HG02973 (cell line): ENCODE measurements at regions not wholly inside any gene's neighbourhood (a gene's known extent, or its start where the extent isn't known, plus 50 kb on each side); places are given as distances from the start of the nearest gene placed in this dataset.

Experiments used
- ATAC-seq: cut with Tn5 transposase; IDR thresholded peaks from one replicate; pipeline ENCODE4 v1.9.1; 2021; ENCODE audit warnings: moderate library complexity; ENCODE audit not compliant: unreplicated experiment

DNA sequence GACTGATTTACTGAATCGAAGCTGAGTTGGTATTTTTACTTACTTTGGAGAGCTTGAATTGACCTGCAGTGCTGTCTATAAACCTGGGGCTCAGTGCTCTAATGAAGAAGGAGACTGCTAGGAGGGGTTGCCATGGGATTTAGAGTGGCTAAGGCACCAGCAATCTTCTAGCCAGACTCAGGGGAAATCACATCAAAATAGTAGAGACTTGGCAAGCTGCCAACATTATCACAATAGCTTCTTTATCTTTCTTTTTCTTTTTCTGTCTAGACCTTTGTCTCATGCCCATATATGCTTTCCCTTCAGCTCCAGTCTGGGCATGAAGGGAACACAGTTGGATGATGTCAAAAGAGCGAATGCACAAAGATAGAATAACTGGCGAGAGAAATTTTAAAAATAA is 301.1 kb upstream of the DPYD start:
- no peak for ATAC-seq

DNA sequence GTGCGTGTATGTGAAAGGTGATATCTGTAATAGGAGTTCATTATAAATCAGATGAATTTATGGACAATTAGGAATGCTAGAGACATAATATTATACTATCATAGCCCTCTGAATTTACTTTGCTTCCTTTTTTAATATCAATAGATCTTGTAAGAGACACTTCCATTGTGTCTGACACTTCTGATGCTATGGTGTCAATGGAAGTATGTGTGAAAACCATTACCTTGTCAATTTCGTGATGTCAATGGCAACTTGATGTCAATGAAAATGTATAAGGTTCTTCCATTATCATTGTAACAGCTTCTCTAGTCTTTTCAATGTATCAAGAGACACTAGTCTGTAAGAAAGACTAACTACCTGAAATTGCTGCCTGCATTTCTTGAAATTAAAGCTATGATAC is 296.8 kb upstream of the DPYD start:
- ATAC-seq: no peak

DNA sequence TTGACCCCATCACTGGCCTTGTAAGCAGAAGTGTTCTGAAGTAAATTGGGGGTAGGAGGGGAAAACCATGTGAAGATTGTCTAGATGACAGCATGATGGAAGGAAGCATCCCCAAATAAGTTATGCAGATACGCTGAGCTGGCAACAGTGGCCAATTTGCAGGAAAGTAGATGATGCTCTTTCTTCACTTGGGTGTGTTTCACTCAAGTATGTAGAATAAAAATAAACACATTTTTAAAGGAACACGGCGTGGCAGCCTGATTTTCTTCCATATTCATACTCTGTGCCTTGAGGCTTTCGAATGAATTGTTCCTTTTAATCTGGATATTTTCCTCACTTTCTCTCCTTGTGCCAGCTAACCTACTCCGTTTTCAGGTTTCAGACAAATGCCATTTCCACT is 295.5 kb upstream of the DPYD start:
- ATAC-seq: no peak

DNA sequence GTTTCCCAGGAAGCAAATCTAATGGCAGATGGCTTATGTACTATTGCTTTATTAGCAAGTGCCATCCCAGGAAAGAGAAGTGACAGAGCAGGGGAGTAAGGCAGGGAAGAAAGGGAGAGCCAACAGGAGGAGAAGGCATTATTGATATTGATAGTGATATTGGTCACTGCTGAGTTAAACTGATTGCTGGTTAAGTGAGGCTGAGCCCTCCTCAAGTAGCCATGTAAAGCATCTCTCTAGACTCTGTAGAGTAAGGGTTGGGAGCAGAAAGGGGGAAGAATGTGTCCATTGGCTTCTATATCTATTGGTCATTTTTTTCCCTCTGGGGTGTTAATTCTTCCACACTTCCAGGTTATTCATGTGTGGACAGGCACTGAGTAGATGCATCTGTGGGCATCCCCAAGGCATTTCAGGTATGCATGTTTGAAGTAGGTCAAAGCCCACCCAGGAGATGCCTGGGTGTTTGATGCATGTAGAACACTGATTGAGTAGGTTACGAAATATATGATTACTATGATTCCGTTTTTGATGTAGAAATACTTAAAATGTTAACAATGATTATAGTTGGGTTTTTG is 290.5 kb upstream of the DPYD start:
- ATAC-seq: no peak

DNA sequence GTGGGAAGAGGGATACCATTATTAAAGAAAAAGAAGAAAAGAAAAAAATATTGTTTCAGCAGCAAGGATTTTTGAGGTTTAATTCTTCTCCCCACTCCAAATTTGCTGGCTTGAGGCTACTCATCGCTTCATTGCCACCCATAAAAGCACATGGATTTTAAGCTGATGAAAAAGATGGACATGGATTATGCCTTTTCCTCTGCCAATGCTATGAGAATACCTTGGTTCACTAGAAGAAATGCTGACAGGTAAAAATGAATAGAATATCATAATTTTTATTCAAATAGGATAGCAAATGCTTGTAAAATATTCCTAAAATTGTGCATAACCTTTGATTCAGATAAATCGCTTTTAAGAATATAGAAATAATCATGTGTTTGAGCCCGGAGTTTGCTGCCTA is 289.7 kb upstream of the DPYD start:
- no peak for ATAC-seq

DNA sequence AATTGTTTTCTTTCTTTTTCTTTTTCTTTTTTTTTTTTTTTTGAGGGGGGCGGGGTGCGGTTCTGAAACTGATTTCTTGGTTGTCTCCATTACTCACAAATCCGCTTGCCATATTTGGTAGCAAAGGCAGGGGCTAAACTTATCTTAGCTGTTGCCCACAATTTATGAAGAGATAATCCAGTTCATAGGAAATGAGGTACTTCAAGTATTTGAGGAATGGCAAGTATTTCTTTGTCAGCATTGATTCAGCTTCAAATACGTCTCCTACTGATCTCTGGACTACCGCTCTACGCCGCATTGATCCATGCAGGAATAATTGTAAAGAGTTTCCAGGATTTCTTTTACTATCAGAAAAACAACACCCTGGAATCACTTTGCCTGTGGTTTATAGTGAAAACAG is 289.2 kb upstream of the DPYD start:
- no peak for ATAC-seq

DNA sequence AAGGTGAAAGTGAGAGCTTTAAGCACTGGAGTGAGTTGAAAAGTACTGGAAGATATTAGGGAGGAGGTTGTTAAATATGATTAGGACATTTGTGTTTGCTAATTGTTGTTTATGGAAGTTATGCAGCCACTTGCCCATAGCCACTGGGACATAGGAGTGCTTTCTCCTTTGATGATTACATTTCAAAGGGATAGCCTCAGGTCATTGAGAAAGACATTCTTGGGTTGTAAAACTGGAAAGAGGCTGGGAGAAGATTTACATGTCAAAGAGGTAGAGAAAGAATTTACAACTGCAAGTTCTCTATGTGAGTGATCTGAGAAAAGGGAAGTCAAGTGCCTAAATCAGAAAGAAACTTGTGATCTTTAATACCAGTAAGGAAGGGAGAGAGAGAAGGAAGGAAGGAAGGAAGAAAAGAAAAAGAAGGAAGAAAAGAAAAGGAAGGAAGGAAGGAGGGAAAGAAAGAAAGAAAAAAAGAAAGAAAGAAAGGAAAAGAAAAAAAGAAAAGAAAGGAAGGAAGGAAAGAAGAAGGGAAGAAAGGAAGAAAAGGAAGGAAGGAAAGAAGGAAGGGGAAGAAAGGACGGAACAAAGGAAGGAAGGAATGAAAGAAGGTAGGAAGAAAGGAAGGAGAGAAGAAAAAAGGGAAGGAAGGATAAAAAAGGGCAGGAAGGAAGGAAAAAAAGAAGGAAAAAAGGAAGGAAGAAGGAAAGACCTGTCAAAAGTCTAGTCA is 284.6 kb upstream of the DPYD start:
- no peak for ATAC-seq

DNA sequence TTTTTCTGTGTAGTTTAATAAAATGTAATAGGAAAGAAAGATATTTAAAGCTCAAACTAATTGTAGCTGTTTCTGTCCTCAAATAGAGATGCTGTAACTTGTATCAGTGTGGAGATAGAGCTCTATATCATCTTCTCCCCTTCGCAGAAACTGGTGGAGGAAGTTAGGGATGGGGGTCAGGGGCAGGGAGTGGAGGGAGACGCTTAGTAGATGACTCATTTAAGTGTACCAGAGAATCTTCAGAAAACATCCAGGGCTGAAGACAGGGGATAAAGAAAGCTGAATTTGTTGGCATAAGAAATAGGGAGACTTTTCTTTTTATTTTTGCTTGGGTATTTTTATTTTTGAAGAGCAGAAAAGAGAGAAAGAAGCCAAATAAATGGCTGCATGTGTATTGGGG is 282.6 kb upstream of the DPYD start:
- ATAC-seq: no peak

DNA sequence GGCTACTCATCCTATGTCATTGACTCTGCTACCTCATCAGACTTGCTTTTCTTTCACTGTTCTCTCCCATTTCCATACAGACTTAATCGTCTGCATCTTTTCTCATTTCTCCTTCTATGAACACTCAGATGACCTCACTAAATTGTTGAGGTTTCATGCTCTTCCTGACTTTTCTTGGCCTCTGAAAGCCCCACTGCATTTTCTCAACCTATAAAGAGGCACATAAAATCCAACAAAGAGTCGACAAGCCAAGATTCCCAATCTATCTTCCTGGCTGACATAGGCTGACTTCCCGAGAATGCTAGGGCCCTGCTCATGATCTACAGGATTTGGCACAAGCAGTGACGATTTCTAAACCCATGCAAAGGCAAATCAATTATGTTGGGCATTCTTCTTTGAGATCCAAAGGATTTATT is 280.8 kb upstream of the DPYD start:
- no peak for ATAC-seq

DNA sequence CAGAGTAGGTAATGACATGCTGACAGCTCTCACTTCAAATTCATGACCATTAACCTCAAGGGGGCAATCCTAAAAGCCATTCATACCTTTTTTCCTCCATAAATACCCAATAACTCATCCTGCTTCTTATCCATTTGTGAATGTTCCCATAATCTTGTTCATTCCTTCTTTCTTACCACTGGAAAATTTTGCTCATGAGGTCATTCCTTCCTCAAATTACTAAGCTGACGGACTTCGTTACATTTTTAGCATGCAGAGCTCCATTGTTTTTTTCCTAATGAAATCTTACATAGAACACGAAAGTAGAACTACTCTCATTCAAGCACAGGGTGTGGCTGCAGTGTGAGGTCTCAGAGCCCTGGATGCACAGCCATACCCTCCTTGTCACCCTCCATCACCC is 276.5 kb upstream of the DPYD start:
- ATAC-seq: no peak

DNA sequence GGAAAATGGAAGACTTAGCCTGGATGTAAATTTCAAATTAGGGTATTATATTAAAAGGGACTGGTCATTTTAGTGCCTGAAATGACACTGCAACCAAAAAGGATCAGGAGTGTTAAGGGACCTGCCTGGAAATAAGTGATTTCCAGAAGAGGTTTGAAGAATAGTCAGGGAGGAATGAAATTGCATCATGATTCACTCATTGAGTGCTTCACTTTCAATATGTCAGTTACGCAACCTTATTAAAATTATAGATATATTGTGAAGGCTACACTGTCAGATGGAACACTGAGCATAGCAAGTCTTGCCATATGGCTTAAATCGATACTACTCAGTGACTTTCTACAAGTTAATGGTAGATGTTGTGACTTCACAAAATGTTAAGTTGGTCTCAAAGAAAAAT is 275.2 kb upstream of the DPYD start:
- ATAC-seq: no peak

DNA sequence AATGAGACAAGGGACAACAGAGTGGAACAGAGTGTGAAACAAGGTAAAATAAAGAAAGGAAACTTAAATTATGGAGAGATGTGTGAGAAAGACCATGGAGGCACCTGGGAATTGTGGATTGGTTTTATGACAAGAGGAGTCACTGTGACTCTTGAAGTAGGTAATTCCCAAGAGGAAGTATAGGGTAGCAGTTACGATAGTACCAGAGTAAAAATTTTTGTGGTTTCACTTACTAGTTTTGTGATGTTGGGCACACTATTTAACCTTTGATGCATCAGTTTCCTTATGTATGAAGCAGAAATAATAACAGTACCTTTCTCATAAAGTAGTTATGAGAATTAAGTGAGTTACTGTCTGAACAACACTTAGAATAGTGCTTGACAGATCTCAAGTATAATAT is 267.9 kb upstream of the DPYD start:
- ATAC-seq: no peak

DNA sequence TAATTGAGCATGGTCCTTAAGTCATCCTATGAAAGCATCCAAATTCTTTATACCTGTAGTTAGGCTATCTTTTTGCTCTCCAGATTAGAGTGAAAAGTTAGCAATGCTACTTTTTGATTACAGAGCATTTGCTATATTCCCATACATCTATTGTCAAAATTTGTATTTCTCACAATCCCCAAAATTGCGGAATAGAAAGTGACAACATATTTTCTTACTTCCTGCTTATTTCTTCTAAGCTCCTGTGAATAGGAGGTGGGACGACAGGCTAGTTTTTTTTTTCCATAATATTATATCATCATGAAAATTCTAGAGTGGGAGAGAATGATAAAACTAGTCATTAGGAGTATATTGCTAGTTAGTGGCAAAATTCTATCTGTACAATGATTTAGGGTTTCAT is 264.0 kb upstream of the DPYD start:
- ATAC-seq: no peak

DNA sequence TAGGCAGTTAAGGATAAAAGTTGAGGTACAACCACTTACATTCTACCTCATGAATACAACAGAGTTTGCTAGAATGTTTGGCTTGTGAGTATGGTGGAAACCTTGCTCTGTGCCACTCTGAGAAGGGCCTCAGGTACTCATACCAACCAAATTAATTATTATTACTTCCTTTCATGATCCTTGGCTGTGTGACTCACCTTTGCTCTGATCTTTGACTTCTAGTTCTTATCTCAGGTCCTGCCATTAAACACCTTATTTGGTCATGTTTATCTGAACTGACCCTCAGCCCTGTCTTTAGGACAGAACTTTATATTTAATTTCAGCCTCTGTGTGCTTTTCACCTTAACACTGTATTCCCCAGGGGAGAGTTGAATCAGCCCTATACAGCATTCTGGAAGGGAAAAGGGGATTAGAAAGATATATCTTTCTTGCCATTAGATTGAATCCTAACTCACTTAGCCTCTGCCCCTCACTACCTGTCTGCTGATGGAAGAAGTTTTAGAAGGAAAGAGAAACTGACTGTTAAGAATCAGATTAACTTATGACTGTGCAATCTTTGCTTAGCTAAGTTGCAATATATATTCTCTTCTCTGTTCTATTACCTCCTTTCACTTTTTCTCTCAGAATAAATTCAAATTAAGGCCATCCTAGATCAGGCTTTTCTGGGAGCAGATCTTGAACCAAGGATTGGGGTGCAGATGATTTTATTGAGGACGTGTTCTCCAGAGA is 260.4 kb upstream of the DPYD start:
- ATAC-seq: no peak

DNA sequence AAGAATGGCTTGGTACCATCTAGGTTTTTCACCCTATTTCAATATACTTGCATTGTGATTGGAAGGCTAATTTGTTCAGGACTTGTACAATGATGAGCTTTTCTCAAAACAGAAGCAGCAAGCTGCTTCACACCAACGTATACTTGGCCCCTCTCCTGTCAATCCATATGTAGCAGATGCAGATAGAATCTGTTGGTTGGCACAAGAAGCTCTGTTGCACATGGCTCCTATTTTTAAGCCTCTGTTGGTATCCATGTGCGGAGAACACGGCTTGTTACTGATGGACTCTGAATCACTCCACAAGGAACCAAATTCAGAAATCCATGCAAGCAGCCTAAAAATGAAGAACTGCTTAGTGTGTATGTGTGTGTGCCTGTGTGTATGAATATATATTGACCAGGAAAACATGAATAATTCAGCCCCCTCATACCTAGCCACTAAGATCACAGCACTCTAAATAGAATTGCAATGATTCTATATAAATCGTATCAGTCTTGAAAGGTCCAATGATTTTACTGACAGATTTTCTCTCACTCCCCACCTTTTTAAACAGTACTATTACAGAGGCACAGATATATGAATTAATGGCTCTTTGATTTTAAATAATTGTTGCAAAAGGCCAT is 258.4 kb upstream of the DPYD start:
- no peak for ATAC-seq

DNA sequence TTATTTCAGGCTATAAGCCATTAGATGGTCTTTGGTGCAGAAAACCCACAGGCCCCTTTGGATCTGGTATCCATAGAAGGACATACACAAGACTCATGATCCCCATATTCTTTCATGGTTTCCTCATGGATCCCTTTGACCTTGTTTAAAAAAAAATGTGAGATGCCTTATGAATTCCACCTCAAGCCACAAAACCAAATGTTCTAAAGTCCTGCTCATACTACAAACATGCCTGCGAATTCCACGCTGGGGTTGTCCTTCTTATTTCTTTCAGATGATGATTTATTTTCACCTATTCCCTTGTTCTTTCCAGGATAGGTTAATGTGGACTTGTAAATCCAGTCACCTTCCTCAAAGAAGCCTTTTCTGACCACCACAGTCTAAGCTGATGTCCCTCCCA is 256.9 kb upstream of the DPYD start:
- no peak for ATAC-seq

DNA sequence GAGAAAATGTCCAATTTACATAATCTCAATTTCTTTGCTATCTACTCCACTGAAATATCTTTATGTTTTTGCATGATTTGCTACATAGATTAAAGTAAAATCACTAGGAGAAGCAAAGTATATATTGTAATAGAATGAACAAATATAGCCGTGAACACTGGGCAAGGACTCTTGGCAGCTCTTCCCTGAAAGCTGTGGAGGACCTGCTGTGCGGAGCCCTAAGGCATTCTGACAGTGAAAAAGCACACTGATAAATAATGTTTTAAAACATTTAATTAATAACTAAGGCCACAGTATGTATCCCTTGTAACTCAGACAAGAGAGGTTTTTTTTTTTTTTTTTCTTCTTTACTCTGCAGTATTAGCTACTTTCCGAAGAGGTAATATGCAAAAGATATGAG is 256.1 kb upstream of the DPYD start:
- no peak for ATAC-seq

DNA sequence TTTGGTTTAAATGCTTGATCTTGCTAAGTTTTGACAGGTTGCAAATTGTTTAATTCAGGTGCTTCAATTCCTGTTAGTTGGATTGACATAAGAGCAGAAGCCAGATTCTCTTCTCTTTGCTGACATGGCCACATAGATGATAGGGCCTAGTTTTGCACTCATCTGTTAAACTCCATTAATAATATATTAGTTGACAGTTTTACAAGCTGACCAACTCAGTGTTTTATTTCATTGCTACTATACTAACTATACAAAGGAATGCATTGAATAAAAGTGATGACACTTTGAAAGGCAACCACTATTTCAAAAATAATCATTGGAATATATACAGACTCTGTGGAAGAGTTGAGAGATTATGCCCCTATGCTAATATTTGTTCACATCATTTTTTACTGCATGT is 255.6 kb upstream of the DPYD start:
- ATAC-seq: no peak

DNA sequence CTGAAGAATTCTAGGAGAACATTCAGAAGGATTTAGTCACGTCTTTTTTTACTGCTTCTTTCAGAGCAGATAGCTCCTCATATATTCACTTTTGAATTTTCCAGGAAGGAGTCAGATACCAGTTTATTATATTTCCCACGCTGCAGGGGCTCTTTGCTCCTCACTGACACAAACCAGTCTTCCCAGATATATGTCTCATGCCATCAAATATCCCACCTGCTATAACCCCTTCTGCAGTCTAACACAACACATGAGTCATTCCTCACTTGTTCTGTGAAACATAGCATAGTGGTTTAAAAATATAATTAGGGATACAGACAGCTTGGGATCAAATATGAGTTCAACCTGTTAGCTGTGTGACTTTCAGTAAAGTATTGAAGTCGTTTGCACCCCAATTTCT is 251.7 kb upstream of the DPYD start:
- ATAC-seq: no peak

DNA sequence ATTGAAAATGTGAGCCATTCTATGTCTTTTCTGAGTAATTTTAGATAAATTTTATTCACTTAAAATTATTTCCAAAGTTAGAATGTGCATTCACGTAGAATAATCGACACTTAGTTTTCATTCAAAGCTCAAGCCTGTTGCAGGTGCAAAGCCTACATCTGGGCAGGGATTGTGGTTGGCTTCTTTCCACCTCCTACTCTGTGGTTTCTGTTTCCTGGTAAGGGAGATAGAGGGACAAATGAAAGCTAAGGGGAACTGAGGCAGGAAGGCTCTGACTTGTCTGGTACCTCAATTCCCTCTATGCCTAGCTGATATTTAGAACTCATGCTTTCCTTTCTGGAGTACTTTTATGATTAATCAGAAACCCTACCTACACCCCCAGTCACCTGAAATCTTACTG is 251.2 kb upstream of the DPYD start:
- no peak for ATAC-seq

DNA sequence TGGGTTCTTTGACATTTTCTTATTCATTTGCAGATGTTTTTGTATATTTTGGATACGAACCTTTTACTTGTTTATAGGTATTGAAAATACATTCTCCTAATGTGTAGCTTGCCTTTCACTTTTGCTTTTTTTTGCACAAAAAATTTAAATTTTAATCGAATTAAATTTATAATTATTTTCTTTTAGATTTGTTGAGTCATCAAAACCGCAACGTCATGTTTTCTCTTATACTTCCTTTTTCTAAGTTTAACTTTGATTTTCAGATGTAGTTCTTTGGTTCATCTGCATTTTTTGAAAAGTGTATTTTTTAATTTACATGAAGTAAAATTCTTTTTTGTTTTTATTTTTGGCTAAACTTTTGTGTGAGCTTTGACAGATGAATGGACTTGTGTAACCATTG is 243.7 kb upstream of the DPYD start:
- ATAC-seq: no peak
